ENCODE measurements at regions not wholly inside any gene's neighbourhood (a gene's known extent, or its start where the extent isn't known, plus 50 kb on each side); places are given as distances from the start of the nearest gene placed in this dataset.
A peak's percentile ranks its signal among the peaks of the same experiment; 100 is the strongest.

DNA sequence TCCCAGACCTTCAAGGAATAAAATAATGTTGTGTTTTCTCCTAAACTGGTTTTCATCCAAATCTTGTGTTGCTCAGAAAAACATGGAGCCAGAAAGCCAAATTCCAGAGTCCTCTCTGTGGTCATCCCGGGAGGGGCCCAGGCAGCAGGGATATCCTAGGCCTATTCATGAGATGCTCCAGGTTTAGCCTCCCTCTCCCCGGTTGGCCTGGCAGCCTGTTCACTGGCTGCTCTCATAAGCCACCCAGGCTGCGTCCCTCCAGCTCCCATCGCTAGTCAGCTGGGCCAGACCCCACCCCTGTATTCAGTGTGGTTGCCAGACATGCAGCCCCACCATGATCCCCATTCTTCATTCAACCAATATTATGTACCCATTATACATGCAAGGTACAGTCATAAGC, 113.4 kb upstream of the F3 start:
- intact Hi-C loops (cut with DNase I): no loop called here
- DNase-seq (ENCODE audit: low spot score): no peak

- no peak for DNase-seq (ENCODE audit: low spot score)
- intact Hi-C loops (cut with DNase I): no loop called here
Observed at GRCh38 chr1:94654459-94654858, 112.9 kb upstream of the F3 start.

GRCh38 chr1:94654031-94654430, 112.5 kb upstream of the F3 start:
- intact Hi-C loops (cut with DNase I): no loop called here
- DNase-seq (ENCODE audit: low spot score): no peak

DNA sequence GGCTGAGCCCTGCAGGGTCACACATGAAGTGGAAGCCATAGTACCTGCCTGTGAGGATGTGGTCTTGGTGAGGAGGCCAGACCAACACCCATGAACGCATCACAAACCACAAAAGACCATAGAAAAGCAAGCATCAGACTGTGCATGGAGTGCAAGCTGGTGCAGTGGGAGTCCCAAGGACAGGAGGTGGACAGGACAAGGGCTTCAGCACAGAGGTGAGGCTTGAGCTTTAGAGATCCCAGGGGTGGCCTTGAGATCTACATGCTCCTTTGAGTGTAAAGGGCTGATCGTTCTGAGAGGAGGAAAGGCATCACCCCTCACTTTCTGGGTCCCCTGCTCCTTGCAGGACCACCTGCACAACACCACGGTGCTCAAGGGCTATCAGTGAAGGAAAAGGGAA, 111.9 kb upstream of the F3 start:
- no peak for DNase-seq (ENCODE audit: low spot score)
- intact Hi-C loops (cut with DNase I): no loop called here

GRCh38 chr1:94651076-94651475, 109.5 kb upstream of the F3 start:
- no peak for DNase-seq (ENCODE audit: low spot score)
- intact Hi-C loops (cut with DNase I): no loop called here

DNA sequence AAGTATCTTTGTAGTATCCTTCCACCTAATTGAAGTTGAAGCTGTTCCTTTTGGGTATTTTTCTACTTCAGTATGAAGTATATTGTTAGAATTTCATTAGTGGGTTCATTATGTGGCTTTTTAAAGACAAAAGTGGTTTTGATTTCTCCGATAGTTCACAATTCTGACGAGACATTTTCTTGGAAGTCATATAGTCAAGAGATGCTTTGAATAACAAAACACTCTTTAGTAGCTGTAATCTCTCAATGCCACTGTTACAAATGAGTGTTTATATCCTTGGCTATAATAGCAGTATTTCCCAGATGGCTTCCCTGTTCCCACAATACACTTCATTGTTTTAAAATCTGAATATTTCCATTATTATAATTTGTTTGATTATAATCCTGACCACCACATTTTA, 108.7 kb upstream of the F3 start:
- intact Hi-C loops (cut with DNase I): no loop called here
- DNase-seq (ENCODE audit: low spot score): no peak

- intact Hi-C loops (cut with DNase I): no loop called here
- DNase-seq (ENCODE audit: low spot score): peak; percentile 94
Observed at GRCh38 chr1:94648225-94649007, 106.9 kb upstream of the F3 start.

DNA sequence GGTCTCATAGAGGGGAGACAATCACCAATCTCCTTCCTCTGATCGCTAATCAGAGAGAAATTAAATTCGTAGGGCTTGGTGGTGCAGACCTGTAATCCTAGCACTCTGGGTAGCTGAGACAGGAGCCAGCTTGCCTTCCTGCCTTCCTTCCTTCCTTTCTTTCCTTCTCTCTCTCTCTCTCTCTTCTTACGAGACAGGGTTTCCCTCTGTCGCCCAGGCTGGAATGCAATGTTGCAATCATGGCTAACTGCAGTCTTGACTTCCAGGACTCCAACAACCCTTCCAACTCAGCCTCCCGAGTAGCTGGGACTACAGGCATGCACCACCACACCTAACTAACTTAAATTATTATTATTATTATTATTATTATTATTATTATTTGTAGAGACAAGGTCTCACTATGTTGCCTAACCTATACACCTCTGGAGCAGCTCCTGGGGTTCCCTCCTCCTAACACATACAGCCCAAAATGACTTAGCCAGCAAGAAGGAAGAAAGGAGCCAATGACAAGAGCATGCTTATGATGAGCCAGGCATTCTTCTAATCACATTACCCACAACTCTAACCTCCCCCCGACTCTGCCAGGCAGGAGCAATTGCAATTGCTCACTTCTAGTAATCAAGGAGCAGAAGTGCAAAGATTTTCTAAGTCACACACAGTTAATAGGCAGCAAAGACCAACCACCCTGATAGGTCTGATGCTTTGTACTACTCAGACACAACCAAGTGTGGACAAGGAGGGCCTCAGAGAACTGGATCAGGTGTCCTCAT, 105.4 kb upstream of the F3 start:
- intact Hi-C loops (cut with DNase I): no loop called here
- no peak for DNase-seq (ENCODE audit: low spot score)

DNA sequence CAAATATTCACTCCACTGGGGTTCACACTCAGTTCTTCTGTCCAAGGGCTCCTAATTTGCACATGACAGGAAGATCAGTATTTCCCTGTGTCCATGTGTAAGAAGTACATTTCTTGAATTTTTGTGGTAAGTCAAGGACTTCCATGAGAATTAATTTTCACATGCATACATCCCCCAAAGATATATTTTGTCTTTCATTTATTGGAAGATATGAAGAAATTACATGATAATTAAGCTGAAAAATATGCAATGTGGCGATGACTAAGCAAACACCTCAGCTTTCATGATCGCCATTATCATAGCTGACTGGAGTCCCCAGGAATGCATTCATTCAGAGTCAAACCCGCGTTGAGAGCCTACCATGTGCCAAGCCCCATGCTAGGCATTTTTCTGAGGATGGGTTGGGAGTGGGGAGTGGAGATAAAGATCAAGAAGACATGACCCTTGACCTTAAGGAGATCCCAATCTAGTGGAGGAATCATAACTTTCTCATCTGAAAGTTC, 104.6 kb upstream of the F3 start:
- intact Hi-C loops (cut with DNase I): no loop called here

GRCh38 chr1:94644352-94644751, 102.8 kb upstream of the F3 start:
- DNase-seq (ENCODE audit: low spot score): no peak
- intact Hi-C loops (cut with DNase I): no loop called here

More for the DNA sequence above, 104.6 kb upstream of the F3 start:
- DNase-seq (ENCODE audit: low spot score): no peak

- intact Hi-C loops (cut with DNase I): no loop called here
- DNase-seq (ENCODE audit: low spot score): no peak
Observed at GRCh38 chr1:94643819-94644218, 102.3 kb upstream of the F3 start.

GRCh38 chr1:94642617-94643321, 101.2 kb upstream of the F3 start:
- no peak for DNase-seq (ENCODE audit: low spot score)

GRCh38 chr1:94641990-94642389, 100.4 kb upstream of the F3 start:
- no peak for DNase-seq (ENCODE audit: low spot score)
- intact Hi-C loops (cut with DNase I): no loop called here

More at GRCh38 chr1:94642617-94643321, 101.2 kb upstream of the F3 start:
- intact Hi-C loops (cut with DNase I): no loop called here

DNA sequence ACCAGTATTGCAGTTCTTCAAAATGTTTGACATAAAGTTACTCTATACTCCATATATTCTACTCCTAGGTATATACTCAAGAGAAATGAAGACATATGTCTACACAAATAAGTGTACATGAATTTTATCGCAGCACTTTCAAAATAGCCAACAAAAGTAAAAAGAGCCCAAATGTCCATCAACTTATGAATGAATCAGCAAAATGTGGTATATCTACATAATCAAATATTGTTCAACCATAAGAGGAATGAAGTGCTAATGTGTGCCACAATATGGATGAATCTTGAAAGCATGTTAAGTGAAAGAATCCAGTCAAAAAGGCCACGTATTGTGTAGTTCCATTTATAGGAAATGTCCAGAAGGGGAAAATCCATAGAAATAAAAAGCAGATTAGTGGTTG, 98.6 kb upstream of the F3 start:
- intact Hi-C loops (cut with DNase I): no loop called here
- no peak for DNase-seq (ENCODE audit: low spot score)

DNA sequence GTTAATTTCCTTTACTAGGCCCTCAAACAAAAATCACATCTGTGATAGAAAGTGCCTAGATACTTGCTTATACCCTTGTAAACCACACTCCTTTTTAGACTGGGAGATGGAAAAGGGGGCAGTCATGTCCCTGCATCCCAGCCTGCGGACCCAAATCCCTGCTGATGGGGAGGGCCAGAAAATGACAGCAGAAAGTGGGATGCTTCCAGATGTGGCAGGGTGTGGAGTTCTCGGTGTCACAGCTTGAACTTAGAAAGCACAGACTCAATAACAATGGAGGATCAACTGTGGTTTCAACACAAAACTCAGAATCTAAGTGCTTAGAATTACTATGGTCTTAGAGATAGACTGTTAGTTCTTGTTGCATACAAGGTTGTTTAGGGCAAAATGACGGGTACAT, 95.6 kb upstream of the F3 start:
- intact Hi-C loops (cut with DNase I): no loop called here
- no peak for DNase-seq (ENCODE audit: low spot score)

DNA sequence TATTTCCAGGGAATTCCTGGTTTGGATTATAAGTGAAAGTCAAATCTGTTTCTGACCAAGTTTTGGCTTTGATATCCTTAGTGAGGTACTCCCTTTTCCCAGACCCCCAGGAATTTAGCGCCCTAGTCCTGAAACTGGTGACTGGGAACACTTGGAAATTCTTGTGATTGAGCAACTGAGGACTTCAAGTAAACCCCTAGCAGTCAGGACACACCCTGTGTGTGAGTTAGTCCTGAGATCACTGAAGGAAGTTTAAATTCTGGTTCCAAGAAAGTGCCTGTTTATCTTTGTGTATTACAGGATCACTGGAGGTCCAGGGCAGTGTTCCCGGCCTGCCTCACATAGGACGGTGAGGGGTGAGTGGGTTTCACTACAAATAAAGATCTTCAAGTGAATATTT, 95.1 kb upstream of the F3 start:
- intact Hi-C loops (cut with DNase I): no loop called here
- DNase-seq (ENCODE audit: low spot score): no peak

GRCh38 chr1:94636100-94636499, 94.5 kb upstream of the F3 start:
- intact Hi-C loops (cut with DNase I): no loop called here
- DNase-seq (ENCODE audit: low spot score): no peak

GRCh38 chr1:94634977-94635416, 93.4 kb upstream of the F3 start:
- intact Hi-C loops (cut with DNase I): no loop called here
- no peak for DNase-seq (ENCODE audit: low spot score)

- intact Hi-C loops (cut with DNase I): no loop called here
- DNase-seq (ENCODE audit: low spot score): no peak
Observed at GRCh38 chr1:94633051-94633450, 91.5 kb upstream of the F3 start.

Data from posterior vena cava (tissue), 2 donors.